SK-N-SH (cell line): ENCODE measurements at regions not wholly inside any gene's neighbourhood (a gene's known extent, or its start where the extent isn't known, plus 50 kb on each side); places are given as distances from the start of the nearest gene placed in this dataset.

ENCODE experiments used
- CTCF ChIP-seq: fragments of 200-600 bp; sonication (generic); IDR thresholded peaks from 2 replicates; pipeline ENCODE4 v1.6.1; 2017; ENCODE audit warnings: antibody characterized with exemption, mild to moderate bottlenecking, moderate library complexity
- ELF1 ChIP-seq: IDR thresholded peaks from 2 replicates; pipeline ENCODE4 v1.4.0; 2012
- EP300 ChIP-seq, 2 experiments: IDR thresholded peaks; 2 replicates each; pipeline versions ENCODE4 v1.4.0 to v1.6.1; 2012; ENCODE audit warnings: borderline replicate concordance in 1 of 2, low read depth in 1 of 2, low read length in 1 of 2
- FOXM1 ChIP-seq: IDR thresholded peaks from 2 replicates; pipeline ENCODE4 v1.4.0; 2012; ENCODE audit warnings: low read depth, mild to moderate bottlenecking
- JUND ChIP-seq: IDR thresholded peaks from 2 replicates; pipeline ENCODE4 v1.4.0; 2012
- RAD21 ChIP-seq: IDR thresholded peaks from 2 replicates; pipeline ENCODE4 v1.6.1; 2012; ENCODE audit warnings: mild to moderate bottlenecking, low read length
- REST ChIP-seq: IDR thresholded peaks from 2 replicates; pipeline ENCODE4 v1.6.1; 2012; ENCODE audit warnings: mild to moderate bottlenecking, low read depth, low read length, moderate library complexity
- TCF12 ChIP-seq: IDR thresholded peaks from 2 replicates; pipeline ENCODE4 v1.4.0; 2012
- USF2 ChIP-seq: fragments of 150-350 bp; IDR thresholded peaks from 2 replicates; pipeline ENCODE4 v1.6.1; 2017; ENCODE audit warnings: antibody characterized with exemption, low read length, low read depth, borderline replicate concordance
- YY1 ChIP-seq: IDR thresholded peaks from 2 replicates; pipeline ENCODE4 v1.4.0; 2012; ENCODE audit warnings: low read depth, mild to moderate bottlenecking

- TF ChIP-seq USF2, result no peak
- no peak for TF ChIP-seq TCF12
- TF ChIP-seq YY1, result no peak
- TF ChIP-seq RAD21, result no peak
- TF ChIP-seq CTCF, result no peak
- TF ChIP-seq FOXM1, result no peak
- TF ChIP-seq REST, result no peak
- no peak for TF ChIP-seq ELF1
- TF ChIP-seq EP300 (IDR thresholded peaks at IDR 0.05; ENCODE audit: borderline replicate concordance in 1 of 2, low read depth in 1 of 2, low read length in 1 of 2), result no peak
- no peak for TF ChIP-seq JUND
Observed at GRCh38 chr1:187454010-187454409, 625.3 kb downstream of the PLA2G4A start.
